ENCODE measurements at regions not wholly inside any gene's neighbourhood (a gene's known extent, or its start where the extent isn't known, plus 50 kb on each side); places are given as distances from the start of the nearest gene placed in this dataset.
"Not testable (repeated sequence)": the region's sequence is repeated elsewhere in the genome, so short reads cannot be mapped to it uniquely, and the experiment has no call there.

DNA sequence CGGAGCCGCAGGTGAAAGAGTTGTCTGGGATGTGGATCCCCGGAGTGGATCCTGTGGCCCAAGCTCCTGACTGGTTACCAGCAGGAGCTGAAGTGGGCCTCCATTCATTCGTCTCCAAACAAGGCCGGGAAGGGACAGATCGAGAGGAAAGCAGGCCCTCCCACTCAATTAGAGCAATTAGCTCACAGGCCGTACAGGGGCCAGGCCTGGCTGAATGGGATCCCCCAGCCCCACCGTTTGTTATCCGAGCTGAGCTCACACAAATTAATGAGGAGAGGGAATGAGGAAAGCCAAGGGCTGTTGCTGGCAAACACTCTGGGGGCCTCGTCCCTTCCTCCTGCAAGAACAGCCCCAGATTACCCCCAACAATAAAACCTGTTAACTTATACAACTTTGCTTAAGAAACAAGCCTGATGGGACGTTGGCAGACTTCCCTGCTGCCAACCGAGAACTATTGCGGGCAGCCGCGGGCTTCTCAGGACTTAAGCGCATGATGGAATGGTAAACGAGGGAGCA lies 338.0 kb downstream of the BCL11A start:
- TF ChIP-seq PKNOX1 (IDR thresholded peaks at IDR 0.05) (no peak), ARNT (IDR thresholded peaks at IDR 0.05) (no peak), SUZ12 (IDR thresholded peaks at IDR 0.05) (no peak), ELF4 (IDR thresholded peaks at IDR 0.05) (no peak), FOXM1 (IDR thresholded peaks at IDR 0.05; ENCODE audit: borderline replicate concordance) (no peak), SP1 (IDR thresholded peaks at IDR 0.05) (no peak), LEF1 (IDR thresholded peaks at IDR 0.05; ENCODE audit: borderline replicate concordance) (no peak), CTBP1 (IDR thresholded peaks at IDR 0.05; ENCODE audit: borderline replicate concordance) (no peak), FOXK2 (IDR thresholded peaks at IDR 0.05) (no peak), HDGF (IDR thresholded peaks at IDR 0.05; ENCODE audit: borderline replicate concordance) (no peak), FOXA1 (IDR thresholded peaks at IDR 0.05) (no peak), TARDBP (IDR thresholded peaks at IDR 0.05) (no peak), NFRKB (IDR thresholded peaks at IDR 0.05) (no peak), BHLHE40 (IDR thresholded peaks at IDR 0.05; ENCODE audit: borderline replicate concordance) (no peak), ZNF384 (IDR thresholded peaks at IDR 0.05) (no peak), L3MBTL2 (conservative IDR thresholded peaks at IDR 0.05) (no peak)

GRCh38 chr2:60214626-60214875 lies 338.9 kb downstream of the BCL11A start:
- DNase-seq (ENCODE audit: extremely low spot score) = no peak

More for the DNA sequence above, 338.0 kb downstream of the BCL11A start:
- no peak for DNase-seq (ENCODE audit: extremely low spot score)
- POLR2A ChIA-PET = no interaction called here
- CTCF ChIA-PET = no interaction called here

GRCh38 chr2:60213865-60214625 lies 339.4 kb downstream of the BCL11A start:
- POLR2A ChIA-PET = no interaction called here
- DNase-seq (ENCODE audit: extremely low spot score) = no peak
- CTCF ChIA-PET = no interaction called here
- TF ChIP-seq ZNF384 (IDR thresholded peaks at IDR 0.05) = no peak
- no peak for TF ChIP-seq CTBP1 (IDR thresholded peaks at IDR 0.05; ENCODE audit: borderline replicate concordance)
- TF ChIP-seq HDGF (IDR thresholded peaks at IDR 0.05; ENCODE audit: borderline replicate concordance) = no peak
- TF ChIP-seq L3MBTL2 (conservative IDR thresholded peaks at IDR 0.05) = no peak
- TF ChIP-seq FOXA1 (IDR thresholded peaks at IDR 0.05) = no peak
- no peak for TF ChIP-seq NFRKB (IDR thresholded peaks at IDR 0.05)
- no peak for TF ChIP-seq LEF1 (IDR thresholded peaks at IDR 0.05; ENCODE audit: borderline replicate concordance)
- TF ChIP-seq FOXM1 (IDR thresholded peaks at IDR 0.05; ENCODE audit: borderline replicate concordance) = no peak
- no peak for TF ChIP-seq ARNT (IDR thresholded peaks at IDR 0.05)
- no peak for TF ChIP-seq SP1 (IDR thresholded peaks at IDR 0.05)
- no peak for TF ChIP-seq PKNOX1 (IDR thresholded peaks at IDR 0.05)
- no peak for TF ChIP-seq FOXK2 (IDR thresholded peaks at IDR 0.05)
- no peak for TF ChIP-seq SUZ12 (IDR thresholded peaks at IDR 0.05)

More at GRCh38 chr2:60214626-60214875, 338.9 kb downstream of the BCL11A start:
- ChIA-PET CTCF (no interaction called here), POLR2A (no interaction called here)
- no peak for TF ChIP-seq ELF4 (IDR thresholded peaks at IDR 0.05)
- TF ChIP-seq PKNOX1 (IDR thresholded peaks at IDR 0.05) = no peak
- TF ChIP-seq L3MBTL2 (conservative IDR thresholded peaks at IDR 0.05) = no peak
- TF ChIP-seq HDGF (IDR thresholded peaks at IDR 0.05; ENCODE audit: borderline replicate concordance) = no peak
- TF ChIP-seq TARDBP (IDR thresholded peaks at IDR 0.05) = no peak
- TF ChIP-seq BHLHE40 (IDR thresholded peaks at IDR 0.05; ENCODE audit: borderline replicate concordance) = no peak
- no peak for TF ChIP-seq ZNF384 (IDR thresholded peaks at IDR 0.05)
- no peak for TF ChIP-seq LEF1 (IDR thresholded peaks at IDR 0.05; ENCODE audit: borderline replicate concordance)
- TF ChIP-seq SP1 (IDR thresholded peaks at IDR 0.05) = no peak
- no peak for TF ChIP-seq CTBP1 (IDR thresholded peaks at IDR 0.05; ENCODE audit: borderline replicate concordance)
- no peak for TF ChIP-seq FOXA1 (IDR thresholded peaks at IDR 0.05)
- TF ChIP-seq NFRKB (IDR thresholded peaks at IDR 0.05) = no peak
- TF ChIP-seq FOXM1 (IDR thresholded peaks at IDR 0.05; ENCODE audit: borderline replicate concordance) = no peak
- no peak for TF ChIP-seq SUZ12 (IDR thresholded peaks at IDR 0.05)
- TF ChIP-seq ARNT (IDR thresholded peaks at IDR 0.05) = no peak
- TF ChIP-seq FOXK2 (IDR thresholded peaks at IDR 0.05) = no peak

- DNase-seq (ENCODE audit: extremely low spot score) = no peak
- POLR2A ChIA-PET = no interaction called here
- CTCF ChIA-PET = no interaction called here
- TF ChIP-seq L3MBTL2 (conservative IDR thresholded peaks at IDR 0.05) (no peak), LEF1 (IDR thresholded peaks at IDR 0.05; ENCODE audit: borderline replicate concordance) (no peak), ARNT (IDR thresholded peaks at IDR 0.05) (no peak), PKNOX1 (IDR thresholded peaks at IDR 0.05) (no peak), SP1 (IDR thresholded peaks at IDR 0.05) (no peak), FOXA1 (IDR thresholded peaks at IDR 0.05) (no peak), NFRKB (IDR thresholded peaks at IDR 0.05) (no peak), ZNF384 (IDR thresholded peaks at IDR 0.05) (no peak), CTBP1 (IDR thresholded peaks at IDR 0.05; ENCODE audit: borderline replicate concordance) (no peak), FOXK2 (IDR thresholded peaks at IDR 0.05) (no peak), SUZ12 (IDR thresholded peaks at IDR 0.05) (no peak), HDGF (IDR thresholded peaks at IDR 0.05; ENCODE audit: borderline replicate concordance) (no peak), FOXM1 (IDR thresholded peaks at IDR 0.05; ENCODE audit: borderline replicate concordance) (no peak), BHLHE40 (IDR thresholded peaks at IDR 0.05; ENCODE audit: borderline replicate concordance) (no peak), ELF4 (IDR thresholded peaks at IDR 0.05) (no peak), TARDBP (IDR thresholded peaks at IDR 0.05) (no peak)
Measured at GRCh38 chr2:60212181-60212945, 341.1 kb downstream of the BCL11A start.

GRCh38 chr2:60189006-60189405 lies 364.4 kb downstream of the BCL11A start:
- POLR2A ChIA-PET; DNase-seq (ENCODE audit: extremely low spot score); CTCF ChIA-PET: not testable (repeated sequence)

Measured in HEK293T (cell line).